Body of pancreas (tissue), 4 donors: ENCODE measurements at regions not wholly inside any gene's neighbourhood (a gene's known extent, or its start where the extent isn't known, plus 50 kb on each side); places are given as distances from the start of the nearest gene placed in this dataset.
"Not testable (repeated sequence)": the region's sequence is repeated elsewhere in the genome, so short reads cannot be mapped to it uniquely, and the experiment has no call there.

Source experiments
- ATAC-seq: fragments of 150-250 bp; one replicate; pipeline ENCODE4 v1.9.1; 2016
- DNase-seq, 4 donors: peaks; one replicate each; pipeline ENCODE4 v3.0.0-alpha.2; 2019
- H3K27ac ChIP-seq, 4 donors: fragments of 200-600 bp; sonication (generic); 1 replicate in 3 of 4; 2 replicates in 1 of 4; pipeline versions ENCODE4 v1.5.1 to v1.6.1; 2016 to 2019; ENCODE audit warnings: mild to moderate bottlenecking in 1 of 4, mixed read lengths in 1 of 4, moderate library complexity in 1 of 4
- H3K27me3 ChIP-seq, 2 donors: fragments of 200-600 bp; sonication (generic); one replicate each; pipeline ENCODE4 v1.6.0; 2016; ENCODE audit warnings: mild to moderate bottlenecking in 1 of 2
- H3K36me3 ChIP-seq, 2 donors: fragments of 200-600 bp; sonication (generic); replicated peaks in 1 of 2; 2 replicates each; pipeline ENCODE4 v1.5.1; 2016; ENCODE audit warnings: low read depth in 2 of 2; ENCODE audit not compliant: insufficient read depth in 1 of 2
- H3K4me1 ChIP-seq: fragments of 200-600 bp; sonication (generic); one replicate; pipeline ENCODE4 v1.6.0; 2016
- H3K4me3 ChIP-seq, 2 donors: fragments of 200-600 bp; sonication (generic); 1 replicate in 1 of 2; 2 replicates in 1 of 2; pipeline ENCODE4 v1.5.1; 2016 to 2019
- H3K9me3 ChIP-seq, 3 donors: fragments of 200-600 bp; sonication (generic); 1 replicate in 2 of 3; 2 replicates in 1 of 3; pipeline ENCODE4 v1.5.1; 2016
- POLR2A ChIP-seq, 3 donors: fragments of 450-650 bp; IDR thresholded peaks; one replicate each; pipeline ENCODE4 v1.6.1; 2016; ENCODE audit warnings: antibody characterized with exemption in 3 of 3, mild to moderate bottlenecking in 2 of 3
- WGBS, 2 donors: methylation state at CpG; one replicate each; pipeline ENCODE4 v1.1.5; 2017; 5-methylcytosine and 5-hydroxymethylcytosine counted together
- intact Hi-C: fragments of 100-400 bp; cut with DNase I; formaldehyde crosslinking; loops from one replicate; pipeline ENCODE4 v1.15.1; 2023
- TF ChIP-seq, protein P1 (sequence below), 7 experiments: fragments of 450-650 bp in 4 of 7; fragments of 200-600 bp in 3 of 7; sonication (generic) in 3 of 7; IDR thresholded peaks; one replicate each; pipeline ENCODE4 v1.5.1; 2016 to 2019; ENCODE audit warnings: antibody characterized with exemption in 7 of 7

DNA sequence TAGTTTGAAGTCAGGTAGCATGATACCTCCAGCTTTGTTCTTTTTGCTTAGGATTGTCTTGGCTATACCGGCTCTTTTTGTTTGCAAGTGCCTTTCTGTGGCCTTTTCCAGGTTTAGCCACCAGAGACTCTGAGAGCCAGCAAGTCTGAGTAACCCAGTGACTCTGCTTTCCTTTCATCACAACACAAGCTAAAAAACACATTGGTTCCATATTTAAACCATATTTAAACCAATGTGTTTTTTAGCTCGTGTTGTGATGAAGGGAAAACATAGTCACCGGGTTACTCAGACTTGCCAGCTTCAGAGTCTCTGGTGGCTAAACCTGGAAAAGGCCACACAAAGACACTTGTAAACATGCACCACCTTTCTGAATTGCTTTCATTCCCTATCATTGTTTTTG is 493.3 kb downstream of the NTRK2 start:
- peaks cover 4% of the 10 kb centered on the region for H3K4me1 ChIP-seq
- DNase-seq = no peak
- intact Hi-C loops = no loop called here
- no peak for ATAC-seq
- no peaks in the 10 kb centered on the region for H3K36me3 ChIP-seq
- TF ChIP-seq POLR2A (IDR thresholded peaks at IDR 0.05) = no peak
- TF ChIP-seq, protein P1, sequence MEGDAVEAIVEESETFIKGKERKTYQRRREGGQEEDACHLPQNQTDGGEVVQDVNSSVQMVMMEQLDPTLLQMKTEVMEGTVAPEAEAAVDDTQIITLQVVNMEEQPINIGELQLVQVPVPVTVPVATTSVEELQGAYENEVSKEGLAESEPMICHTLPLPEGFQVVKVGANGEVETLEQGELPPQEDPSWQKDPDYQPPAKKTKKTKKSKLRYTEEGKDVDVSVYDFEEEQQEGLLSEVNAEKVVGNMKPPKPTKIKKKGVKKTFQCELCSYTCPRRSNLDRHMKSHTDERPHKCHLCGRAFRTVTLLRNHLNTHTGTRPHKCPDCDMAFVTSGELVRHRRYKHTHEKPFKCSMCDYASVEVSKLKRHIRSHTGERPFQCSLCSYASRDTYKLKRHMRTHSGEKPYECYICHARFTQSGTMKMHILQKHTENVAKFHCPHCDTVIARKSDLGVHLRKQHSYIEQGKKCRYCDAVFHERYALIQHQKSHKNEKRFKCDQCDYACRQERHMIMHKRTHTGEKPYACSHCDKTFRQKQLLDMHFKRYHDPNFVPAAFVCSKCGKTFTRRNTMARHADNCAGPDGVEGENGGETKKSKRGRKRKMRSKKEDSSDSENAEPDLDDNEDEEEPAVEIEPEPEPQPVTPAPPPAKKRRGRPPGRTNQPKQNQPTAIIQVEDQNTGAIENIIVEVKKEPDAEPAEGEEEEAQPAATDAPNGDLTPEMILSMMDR (IDR thresholded peaks at IDR 0.05) = no peak
- no peak overlapping the region for H3K27ac ChIP-seq
- no peaks in the 10 kb centered on the region for H3K27me3 ChIP-seq
- no peaks in the 10 kb centered on the region for H3K9me3 ChIP-seq
- WGBS, 2 donors = 53 to 72% methylated on average over 3 of the region's 3 CpGs
- H3K4me3 ChIP-seq = no peak overlapping the region

- H3K9me3 ChIP-seq, H3K36me3 ChIP-seq, DNase-seq, H3K4me3 ChIP-seq, H3K4me1 ChIP-seq, H3K27me3 ChIP-seq, intact Hi-C loops, ATAC-seq, H3K27ac ChIP-seq: not testable (repeated sequence)
- 71% methylated on average over 4 of the region's 4 CpGs; no CpG with 5 or more reads in 1 of the 2 donors for WGBS, 2 donors
Measured at GRCh38 chr9:85160944-85161343, 491.4 kb downstream of the NTRK2 start.

DNA sequence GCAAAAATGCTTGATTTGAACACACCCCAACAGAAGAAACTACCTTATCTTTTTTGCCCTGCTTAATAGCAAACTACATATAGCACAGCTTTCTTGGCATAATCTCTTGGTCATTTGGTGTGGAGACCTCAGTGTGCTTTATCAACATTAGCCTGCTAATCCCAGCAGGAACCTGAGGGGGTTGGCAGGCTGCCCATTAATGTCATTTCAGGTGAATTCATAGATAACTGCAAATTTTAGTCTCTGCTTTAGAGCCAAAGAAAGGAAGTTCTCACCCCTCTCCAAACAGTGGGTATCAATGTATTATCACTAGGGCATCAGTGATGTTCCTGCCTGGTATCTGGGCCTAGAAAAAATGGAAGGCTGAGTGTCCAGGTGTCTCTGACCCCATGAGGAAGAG is 489.0 kb downstream of the NTRK2 start:
- Histone ChIP-seq H3K27me3 (no peaks in the 10 kb centered on the region), H3K9me3 (no peaks in the 10 kb centered on the region), H3K4me1 (peaks cover 17% of the 10 kb centered on the region), H3K27ac (no peak overlapping the region), H3K36me3 (no peaks in the 10 kb centered on the region), H3K4me3 (no peak overlapping the region)
- TF ChIP-seq, protein P1 (IDR thresholded peaks at IDR 0.05) = no peak
- TF ChIP-seq POLR2A (IDR thresholded peaks at IDR 0.05) = no peak
- DNase-seq (peak; percentile 8 to 38 (median 15)), ATAC-seq (no peak)
- intact Hi-C loops = no loop called here

DNA sequence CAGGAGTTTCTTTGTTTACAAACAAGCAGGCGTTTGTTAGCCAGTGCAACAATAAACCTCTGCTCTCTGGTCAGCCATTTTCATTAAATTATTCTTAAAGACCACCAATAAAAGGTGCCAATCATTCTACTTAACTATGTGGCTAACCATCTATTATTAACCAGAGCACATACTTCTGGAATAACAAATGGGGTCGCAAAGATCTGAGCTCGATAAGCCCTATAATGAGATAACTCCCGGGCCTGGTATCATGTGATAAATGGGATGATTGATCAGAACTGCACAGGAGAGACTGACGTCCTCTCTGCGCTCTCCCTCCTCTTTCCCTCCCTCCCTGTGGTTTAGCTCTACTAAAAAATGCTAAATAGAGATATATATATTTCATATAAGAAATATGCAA is 488.2 kb downstream of the NTRK2 start:
- 42 to 48% methylated on average over 6 of the region's 6 CpGs for WGBS, 2 donors
- TF ChIP-seq, protein P1 (IDR thresholded peaks at IDR 0.05) = no peak
- no peak for TF ChIP-seq POLR2A (IDR thresholded peaks at IDR 0.05)
- no peaks in the 10 kb centered on the region for H3K36me3 ChIP-seq
- peaks cover 17% of the 10 kb centered on the region for H3K4me1 ChIP-seq
- no peak overlapping the region for H3K4me3 ChIP-seq
- ATAC-seq = no peak
- no peak for DNase-seq
- H3K27me3 ChIP-seq = no peaks in the 10 kb centered on the region
- no peaks in the 10 kb centered on the region for H3K9me3 ChIP-seq
- H3K27ac ChIP-seq = no peak overlapping the region
- intact Hi-C loops = no loop called here

- intact Hi-C loops = no loop called here
- no peaks in the 10 kb centered on the region for H3K9me3 ChIP-seq
- TF ChIP-seq POLR2A (IDR thresholded peaks at IDR 0.05) = no peak
- TF ChIP-seq, protein P1 (IDR thresholded peaks at IDR 0.05) = no peak
- no peak for ATAC-seq
- 76 to 80% methylated on average over 2 of the region's 2 CpGs for WGBS, 2 donors
- no peak overlapping the region for H3K4me3 ChIP-seq
- no peaks in the 10 kb centered on the region for H3K36me3 ChIP-seq
- peaks cover 17% of the 10 kb centered on the region for H3K4me1 ChIP-seq
- H3K27me3 ChIP-seq = no peaks in the 10 kb centered on the region
- no peak for DNase-seq
- H3K27ac ChIP-seq = no peak overlapping the region
Measured at GRCh38 chr9:85156652-85157051, 487.1 kb downstream of the NTRK2 start.
